ENCODE measurements at regions not wholly inside any gene's neighbourhood (a gene's known extent, or its start where the extent isn't known, plus 50 kb on each side); places are given as distances from the start of the nearest gene placed in this dataset.

- TF ChIP-seq, protein P1, sequence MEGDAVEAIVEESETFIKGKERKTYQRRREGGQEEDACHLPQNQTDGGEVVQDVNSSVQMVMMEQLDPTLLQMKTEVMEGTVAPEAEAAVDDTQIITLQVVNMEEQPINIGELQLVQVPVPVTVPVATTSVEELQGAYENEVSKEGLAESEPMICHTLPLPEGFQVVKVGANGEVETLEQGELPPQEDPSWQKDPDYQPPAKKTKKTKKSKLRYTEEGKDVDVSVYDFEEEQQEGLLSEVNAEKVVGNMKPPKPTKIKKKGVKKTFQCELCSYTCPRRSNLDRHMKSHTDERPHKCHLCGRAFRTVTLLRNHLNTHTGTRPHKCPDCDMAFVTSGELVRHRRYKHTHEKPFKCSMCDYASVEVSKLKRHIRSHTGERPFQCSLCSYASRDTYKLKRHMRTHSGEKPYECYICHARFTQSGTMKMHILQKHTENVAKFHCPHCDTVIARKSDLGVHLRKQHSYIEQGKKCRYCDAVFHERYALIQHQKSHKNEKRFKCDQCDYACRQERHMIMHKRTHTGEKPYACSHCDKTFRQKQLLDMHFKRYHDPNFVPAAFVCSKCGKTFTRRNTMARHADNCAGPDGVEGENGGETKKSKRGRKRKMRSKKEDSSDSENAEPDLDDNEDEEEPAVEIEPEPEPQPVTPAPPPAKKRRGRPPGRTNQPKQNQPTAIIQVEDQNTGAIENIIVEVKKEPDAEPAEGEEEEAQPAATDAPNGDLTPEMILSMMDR (conservative IDR thresholded peaks at IDR 0.05 in 1 of 2, IDR thresholded peaks at IDR 0.05 in 1 of 2; ENCODE audit: extremely low read depth in 1 of 2, insufficient read depth in 1 of 2, low read depth in 1 of 2, low read length in 2 of 2): no peak
- TF ChIP-seq EZH2 (IDR thresholded peaks at IDR 0.05; ENCODE audit: borderline replicate concordance, low read length): no peak
These were observed 253.1 kb downstream of the NPR3 start for GRCh38 chr5:32964261-32964660.
